NCI-H2171 treated with DMSO at 0.1 percent for 48 hours (cell line): ENCODE measurements at regions not wholly inside any gene's neighbourhood (a gene's known extent, or its start where the extent isn't known, plus 50 kb on each side); places are given as distances from the start of the nearest gene placed in this dataset.
A peak's percentile ranks its signal among the peaks of the same experiment; 100 is the strongest.

Source experiments
- DNase-seq: peaks from one replicate; lab custom pipeline; 2025; lab: John Stamatoyannopoulos, UW

DNA sequence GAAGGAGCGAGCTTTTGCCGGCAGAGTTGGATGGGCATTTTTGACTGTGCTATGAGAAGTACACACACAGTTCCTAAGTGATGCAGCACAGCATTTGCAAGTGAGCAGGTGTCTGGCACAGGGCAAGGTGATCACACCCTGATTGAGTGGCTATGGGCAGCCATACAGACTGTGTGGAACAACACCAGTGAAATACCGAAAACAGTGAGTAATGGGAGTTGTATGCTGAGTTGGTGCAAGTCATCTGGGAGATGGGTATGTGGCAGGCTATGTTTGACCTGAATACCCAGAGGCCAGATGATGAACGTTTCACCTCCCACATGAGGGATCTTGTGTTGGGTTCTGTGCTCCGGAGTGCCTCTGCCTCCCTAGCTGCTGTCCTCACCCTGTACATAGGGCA lies 53.5 kb upstream of the TIPARP start:
- DNase-seq = no peak

DNA sequence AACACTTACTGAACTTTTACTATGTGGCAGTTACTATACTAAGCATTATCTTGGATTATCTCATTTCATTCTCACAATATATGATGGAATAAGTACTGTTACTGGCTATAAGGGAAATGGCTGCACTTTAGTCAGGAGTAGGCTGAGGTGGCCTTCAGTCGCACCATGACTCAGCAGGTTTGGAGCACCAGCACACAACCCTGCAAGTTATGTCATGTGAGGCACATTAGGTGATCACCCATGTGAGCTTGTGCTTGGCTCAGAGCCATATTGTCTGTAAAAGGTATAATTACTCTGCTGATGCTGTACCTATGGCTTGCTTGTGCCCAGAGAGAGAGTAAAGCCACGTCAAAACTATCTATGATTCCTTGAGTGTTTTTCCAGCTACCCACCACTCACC lies 54.1 kb upstream of the TIPARP start:
- DNase-seq = peak; percentile 94

DNA sequence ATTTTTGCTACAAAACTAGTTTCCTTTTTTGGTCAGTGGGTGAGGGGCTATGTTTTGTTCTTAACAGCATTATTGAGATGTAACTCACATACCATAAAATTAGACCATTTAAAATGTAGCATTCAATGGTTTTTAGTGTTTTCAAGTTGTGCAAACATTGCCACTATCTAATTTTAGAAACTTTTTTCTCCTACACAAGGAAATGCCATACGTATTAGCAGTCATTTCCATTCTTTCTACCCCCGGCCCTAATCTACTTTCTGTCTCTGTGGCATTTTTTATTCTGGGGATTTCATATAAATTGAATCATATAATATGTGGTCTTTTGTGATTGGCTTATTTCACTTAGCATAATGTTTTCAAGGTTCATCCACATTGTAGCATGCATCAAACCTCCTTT lies 55.0 kb upstream of the TIPARP start:
- DNase-seq = no peak

DNA sequence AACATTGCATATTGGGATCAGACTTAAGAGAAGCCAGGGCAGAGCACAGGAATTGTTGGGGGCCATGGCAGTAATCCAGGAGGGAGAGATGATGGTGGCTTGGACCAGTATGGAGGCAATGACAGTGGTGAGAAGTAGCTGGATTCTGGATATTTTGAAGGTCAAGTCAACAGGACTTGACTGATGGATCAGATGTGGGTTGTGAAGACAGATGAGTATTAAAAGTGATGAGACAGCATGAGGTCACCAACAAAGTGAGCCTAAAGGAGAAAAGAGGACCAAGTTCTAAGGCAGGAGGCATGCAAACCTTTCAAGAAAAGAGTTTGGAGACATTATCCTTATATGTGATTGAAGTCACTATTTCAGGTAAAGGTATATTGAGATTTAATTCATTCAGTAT lies 56.6 kb upstream of the TIPARP start:
- no peak for DNase-seq

DNA sequence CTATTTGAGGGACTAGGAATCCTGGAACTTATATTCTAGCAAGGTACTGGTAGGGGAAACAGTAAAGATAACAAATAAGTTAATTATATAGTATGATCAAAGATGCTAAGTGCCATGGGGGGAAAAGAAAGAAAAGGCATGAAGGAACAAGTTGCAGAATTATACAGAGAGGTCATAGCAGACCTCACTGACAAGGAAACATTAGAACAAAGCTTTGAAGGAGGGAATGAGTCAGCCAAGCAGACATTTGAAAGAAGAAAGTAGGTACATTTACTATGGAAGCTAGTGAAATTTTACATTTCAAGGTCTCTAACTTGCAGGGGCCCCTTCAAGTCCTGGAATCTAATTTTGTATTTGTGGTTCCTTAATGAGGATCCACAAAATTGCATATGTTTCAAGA lies 57.2 kb upstream of the TIPARP start:
- no peak for DNase-seq

DNA sequence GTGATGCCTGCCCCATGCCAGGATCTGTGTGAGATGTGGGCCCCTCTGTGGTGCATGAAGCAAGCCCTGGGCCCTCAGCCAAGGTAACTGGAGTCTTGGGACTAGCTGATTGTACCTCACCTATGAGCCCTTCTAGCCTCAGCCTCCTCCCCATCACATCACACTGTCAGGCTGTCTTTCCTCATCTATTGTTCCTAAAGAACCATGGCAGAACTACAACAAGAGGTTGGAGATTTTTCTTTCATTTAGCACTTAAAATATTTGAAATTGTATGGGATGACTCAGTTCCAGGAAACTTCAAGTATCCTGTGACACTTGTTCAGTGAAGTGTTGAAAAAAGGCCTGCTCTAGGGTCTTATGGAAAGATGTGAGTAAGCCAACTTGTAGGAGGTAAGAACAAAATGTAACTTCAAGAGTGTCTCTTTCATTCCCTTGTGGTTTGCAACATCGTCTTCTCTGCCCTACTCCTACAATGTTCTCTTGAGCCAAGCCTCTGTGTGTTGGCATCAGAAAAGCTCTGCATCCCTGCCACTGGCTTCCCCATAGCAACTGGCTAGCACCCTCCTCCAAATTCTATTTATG lies 58.7 kb upstream of the TIPARP start:
- peak; percentile 9 for DNase-seq

DNA sequence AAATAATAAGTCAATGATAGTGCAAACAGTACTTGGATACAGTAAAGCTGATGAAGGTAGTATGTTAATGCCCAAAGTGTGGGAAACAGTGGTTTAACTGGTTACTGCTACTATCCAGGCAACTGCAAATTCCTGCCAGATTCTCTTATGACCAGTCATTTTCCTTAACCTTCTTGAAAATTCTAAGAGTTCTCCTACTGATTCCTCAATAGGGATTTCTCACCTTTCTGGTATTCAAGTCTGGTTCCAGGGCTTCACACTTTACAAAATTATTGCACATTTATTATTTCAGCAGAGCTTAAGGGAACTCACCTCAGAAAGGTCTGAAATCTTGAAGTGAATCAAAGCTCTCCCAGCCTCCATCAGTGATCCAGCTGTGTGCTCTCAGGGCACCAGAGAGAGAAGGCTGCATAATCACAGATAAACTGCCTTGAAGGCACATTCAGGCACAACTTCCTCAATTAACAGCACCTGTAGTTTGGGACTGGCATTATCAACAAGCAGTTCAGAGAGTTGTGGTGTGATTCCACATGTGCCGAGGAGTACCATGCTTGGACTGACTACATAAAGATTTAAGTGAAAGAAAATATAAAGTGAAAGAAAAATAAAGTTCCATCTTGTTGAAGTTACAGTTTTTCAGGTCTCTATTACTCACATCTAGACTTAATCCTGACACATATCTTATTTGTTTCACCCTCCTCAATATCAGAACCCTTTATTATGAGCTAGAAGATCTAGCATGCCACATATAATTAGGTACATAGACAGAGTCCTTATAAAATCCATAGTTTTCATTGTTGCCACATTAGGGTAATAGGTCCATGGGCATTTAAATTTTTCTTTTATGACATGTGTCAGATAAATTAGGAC lies 59.5 kb upstream of the TIPARP start:
- DNase-seq = no peak

DNA sequence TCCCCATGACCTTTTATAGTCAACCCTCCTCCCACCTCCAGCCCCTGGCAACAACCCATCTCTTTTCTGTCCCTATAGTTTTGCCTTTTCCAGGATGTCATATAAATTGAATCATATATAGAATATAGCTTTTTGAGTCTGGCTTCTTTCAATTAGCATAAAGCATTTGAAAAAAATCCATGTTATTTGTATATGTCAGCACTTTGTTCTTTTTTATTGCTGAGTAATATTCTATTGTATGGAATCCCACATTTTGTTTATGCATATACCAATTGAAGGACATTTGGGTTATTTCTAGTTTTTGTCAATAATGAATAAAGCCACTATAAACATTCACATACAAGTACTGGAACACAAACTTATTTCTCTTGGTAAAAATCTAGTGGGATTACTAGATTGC lies 58.0 kb upstream of the SSR3 start:
- DNase-seq = no peak

DNA sequence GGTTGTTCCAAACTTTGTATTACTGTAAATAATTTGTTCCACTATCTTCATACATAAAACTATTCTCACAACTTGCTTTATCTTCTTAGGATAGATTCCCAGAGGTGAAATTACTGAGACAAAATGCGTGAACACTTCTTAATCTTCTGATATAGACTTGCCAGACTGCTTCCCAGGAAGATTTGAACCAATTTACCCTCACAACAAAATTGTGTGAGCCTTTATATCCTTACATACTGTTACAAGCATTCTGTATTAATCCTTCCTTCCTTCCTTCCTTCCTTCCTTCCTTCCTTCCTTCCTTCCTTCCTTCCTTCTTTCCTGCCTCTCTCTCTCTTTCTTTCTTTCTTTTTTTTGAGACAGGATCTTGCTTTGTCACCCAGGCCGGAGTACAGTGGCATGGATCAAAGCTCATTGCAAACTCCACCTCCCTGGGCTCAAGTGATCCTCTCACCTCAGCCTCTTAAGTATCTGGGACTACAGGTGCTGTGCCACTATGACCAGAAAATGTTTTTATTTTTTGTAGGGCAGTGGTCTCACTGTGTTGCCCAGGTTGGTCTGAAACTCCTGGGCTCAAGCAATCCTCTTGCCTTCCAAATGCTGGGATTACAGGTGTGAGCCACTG lies 57.1 kb upstream of the SSR3 start:
- no peak for DNase-seq

DNA sequence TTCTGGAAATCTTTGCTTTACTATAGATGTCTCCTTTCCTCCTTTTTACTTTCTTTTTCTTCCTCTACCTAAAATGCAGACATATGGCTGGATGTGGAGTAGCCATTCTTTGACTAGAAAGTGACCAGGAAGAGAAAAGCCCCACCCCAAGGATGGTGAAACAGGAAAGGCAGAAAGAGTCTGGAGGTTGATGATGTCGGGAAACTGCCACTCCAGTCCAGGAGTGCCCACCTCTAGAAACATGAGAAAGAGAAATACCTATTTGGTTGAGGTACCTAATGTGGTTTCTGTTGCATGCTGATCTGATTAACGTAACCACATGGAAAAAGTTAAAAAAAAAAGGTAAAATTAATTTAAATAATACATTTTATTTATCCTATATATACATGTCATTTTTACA lies 55.2 kb upstream of the SSR3 start:
- no peak for DNase-seq

DNA sequence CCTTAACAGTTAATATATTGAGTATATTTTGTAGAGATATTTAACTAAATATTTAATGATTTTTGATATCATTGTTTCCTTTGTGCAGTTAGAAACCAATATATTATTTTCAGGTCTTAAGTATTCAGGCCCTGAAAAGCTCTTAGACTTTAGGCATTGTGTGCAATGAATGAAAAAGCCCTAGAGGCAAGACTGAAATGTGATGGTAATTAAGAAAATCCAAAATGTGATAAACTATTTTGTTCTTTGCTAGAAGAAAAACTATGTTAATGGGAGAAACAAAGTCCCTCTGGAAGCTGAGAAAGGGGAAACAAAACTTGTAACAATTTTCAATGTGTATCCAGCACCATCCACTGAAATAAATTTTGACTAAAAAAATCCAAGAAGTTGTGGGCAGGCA lies 54.6 kb upstream of the SSR3 start:
- DNase-seq = no peak

DNA sequence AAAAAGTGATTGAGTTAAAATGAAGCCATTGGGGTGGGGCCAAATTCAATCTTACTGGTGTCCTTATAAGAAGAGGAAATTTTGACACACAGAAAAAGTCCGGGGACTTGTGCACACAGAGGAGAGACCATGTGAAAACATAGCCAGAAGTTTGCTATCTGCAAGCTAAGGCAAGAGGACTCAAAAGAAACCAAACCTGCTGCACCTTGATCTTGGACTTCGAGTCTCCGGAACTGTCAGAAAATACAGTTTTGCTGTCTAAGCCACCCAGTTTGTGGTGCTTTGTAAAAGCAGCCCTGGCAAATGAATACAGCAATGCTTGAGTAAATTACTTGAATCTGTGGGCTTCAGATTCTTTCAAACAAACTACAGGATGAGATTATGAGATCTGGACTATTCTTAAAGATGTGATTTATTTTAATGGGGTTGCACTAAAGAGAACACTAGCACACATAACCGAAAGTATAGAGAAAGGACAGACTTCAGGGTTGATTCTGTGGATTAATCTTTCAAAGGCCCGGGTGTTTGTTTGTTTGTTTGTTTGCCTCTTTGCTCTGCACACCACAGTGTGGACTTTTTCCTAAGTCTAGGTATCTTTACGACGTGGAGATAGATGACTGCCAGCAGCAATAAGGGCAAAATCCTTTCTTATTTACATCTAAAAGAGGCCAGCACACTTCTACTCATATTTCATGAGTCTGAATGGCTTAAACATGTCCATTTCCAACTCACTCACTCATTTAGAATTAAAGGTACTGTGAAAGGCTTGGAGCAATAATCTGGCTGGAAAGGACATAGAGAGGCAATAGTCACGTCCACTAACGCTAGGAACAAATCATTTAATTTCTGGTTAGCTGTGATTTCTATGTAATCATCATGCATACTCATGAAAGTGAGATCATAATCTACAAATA lies 53.9 kb upstream of the SSR3 start:
- DNase-seq = no peak

DNA sequence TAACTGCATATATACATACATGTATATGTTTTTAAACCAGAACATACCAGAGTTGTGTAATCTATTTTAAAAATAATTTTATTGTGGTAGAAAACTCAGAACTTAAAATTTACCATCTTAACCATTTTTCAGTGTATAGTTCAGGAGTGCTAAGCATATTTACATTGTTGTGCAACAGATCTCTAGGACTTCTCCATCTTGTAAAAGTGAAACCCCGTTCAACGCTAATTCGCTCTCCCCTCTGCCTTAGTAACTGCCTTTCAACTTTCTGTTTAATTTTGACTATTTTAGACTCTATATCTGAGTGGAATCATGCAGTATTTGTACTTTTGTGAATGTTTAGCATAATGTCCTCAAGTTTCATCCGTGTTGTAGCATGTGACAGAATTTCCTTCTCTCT lies 51.8 kb upstream of the SSR3 start:
- DNase-seq = no peak

DNA sequence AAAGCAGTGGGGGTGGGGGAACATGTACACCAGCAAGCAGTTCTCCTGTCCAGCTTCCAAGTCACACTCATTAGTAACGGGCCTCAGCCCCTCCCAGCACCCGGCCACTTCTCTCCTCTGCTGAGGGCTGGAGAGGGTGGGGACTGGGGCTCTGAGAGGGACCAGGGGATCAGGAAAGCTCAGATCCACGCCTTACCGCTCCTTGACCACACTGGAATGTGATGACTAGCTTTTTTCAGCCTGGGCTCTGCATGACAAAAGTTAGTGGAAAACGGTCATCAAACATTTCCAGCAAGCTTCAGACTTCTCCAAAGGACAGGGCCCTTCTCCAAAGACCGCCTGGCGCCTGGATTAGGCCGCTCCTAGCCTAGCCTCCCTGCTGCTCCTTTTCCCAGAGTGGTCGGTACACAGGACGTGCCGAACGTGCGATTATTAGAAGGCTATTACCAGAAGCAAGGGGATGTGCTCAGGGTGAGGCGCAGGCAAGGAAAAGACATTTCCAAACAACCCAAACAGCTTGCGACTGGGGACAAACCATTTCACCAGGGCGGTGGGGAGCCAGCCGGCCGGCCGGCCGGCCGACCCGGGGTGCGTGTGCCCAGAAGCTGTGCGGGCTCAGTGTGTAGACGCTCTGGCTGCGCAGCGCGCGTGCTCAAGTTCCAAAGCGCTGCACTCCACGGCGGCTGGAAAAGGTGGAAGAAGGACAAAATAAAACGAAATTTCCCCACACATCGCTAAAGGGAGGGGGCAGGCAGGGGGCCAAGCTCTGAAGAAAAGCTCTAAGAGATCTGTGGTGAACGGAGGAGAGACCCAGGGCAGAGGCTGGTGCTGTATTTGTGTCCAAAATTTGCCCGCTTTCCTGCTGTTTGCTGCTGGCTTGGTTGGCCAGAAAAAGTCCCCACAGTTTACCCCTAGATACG lies 51.0 kb upstream of the SSR3 start:
- no peak for DNase-seq

DNA sequence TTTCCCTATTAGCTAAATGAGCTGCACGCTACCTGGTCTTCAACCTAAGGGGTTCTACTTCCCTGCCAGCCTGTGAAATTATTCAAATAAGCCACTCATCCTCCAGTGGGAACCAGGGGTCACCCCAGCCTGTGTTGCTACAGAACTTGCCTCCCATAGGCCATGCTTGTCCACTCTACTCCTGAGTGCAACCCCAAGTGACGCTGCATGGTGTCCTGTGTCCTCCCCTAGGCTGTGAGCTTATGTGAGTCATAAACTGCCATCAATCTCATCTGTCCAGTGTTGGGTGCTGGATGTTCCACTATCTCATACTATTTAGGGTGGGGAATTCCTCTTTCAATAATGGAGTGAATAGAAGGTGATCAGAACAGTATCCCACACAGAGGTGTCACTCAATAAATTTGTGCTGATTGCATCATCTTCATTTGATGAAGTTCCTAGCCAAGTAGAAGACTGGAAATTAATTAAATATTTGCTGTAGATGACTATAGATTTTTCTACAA lies 49.8 kb upstream of the SSR3 start:
- DNase-seq = no peak
